ENCODE measurements at regions not wholly inside any gene's neighbourhood (a gene's known extent, or its start where the extent isn't known, plus 50 kb on each side); places are given as distances from the start of the nearest gene placed in this dataset.

- no peaks in the 10 kb centered on the region for H3K79me2 ChIP-seq (ENCODE audit: control insufficient read depth, insufficient read depth, low read length, unreplicated experiment)
- H3K36me3 ChIP-seq (ENCODE audit: insufficient read depth, low read length), result no peaks in the 10 kb centered on the region
- H2AFZ ChIP-seq (ENCODE audit: low read length, unreplicated experiment), result no peak overlapping the region
- no peak overlapping the region for H3K27ac ChIP-seq (ENCODE audit: low read depth, low read length)
- no peaks in the 10 kb centered on the region for H3K27me3 ChIP-seq (ENCODE audit: insufficient read depth, low read length)
- H3K4me3 ChIP-seq (ENCODE audit: low read depth, low read length), result no peak overlapping the region
- no peaks in the 10 kb centered on the region for H3K4me1 ChIP-seq (ENCODE audit: control insufficient read depth, insufficient read depth, low read length, unreplicated experiment)
These were observed 668.5 kb downstream of the NCAM2 start for GRCh38 chr21:21666689-21667088.

GRCh38 chr21:21668198-21668597 lies 670.0 kb downstream of the NCAM2 start:
- no peaks in the 10 kb centered on the region for H3K36me3 ChIP-seq (ENCODE audit: insufficient read depth, low read length)
- H3K4me1 ChIP-seq (ENCODE audit: control insufficient read depth, insufficient read depth, low read length, unreplicated experiment), result no peaks in the 10 kb centered on the region
- no peaks in the 10 kb centered on the region for H3K27me3 ChIP-seq (ENCODE audit: insufficient read depth, low read length)
- no peaks in the 10 kb centered on the region for H3K79me2 ChIP-seq (ENCODE audit: control insufficient read depth, insufficient read depth, low read length, unreplicated experiment)
- H3K4me3 ChIP-seq (ENCODE audit: low read depth, low read length), result no peak overlapping the region
- no peak overlapping the region for H3K27ac ChIP-seq (ENCODE audit: low read depth, low read length)
- no peak overlapping the region for H2AFZ ChIP-seq (ENCODE audit: low read length, unreplicated experiment)

GRCh38 chr21:21673959-21674358 lies 675.8 kb downstream of the NCAM2 start:
- H3K79me2 ChIP-seq (ENCODE audit: control insufficient read depth, insufficient read depth, low read length, unreplicated experiment), result no peaks in the 10 kb centered on the region
- no peak overlapping the region for H3K27ac ChIP-seq (ENCODE audit: low read depth, low read length)
- H2AFZ ChIP-seq (ENCODE audit: low read length, unreplicated experiment), result no peak overlapping the region
- H3K27me3 ChIP-seq (ENCODE audit: insufficient read depth, low read length), result no peaks in the 10 kb centered on the region
- H3K36me3 ChIP-seq (ENCODE audit: insufficient read depth, low read length), result no peaks in the 10 kb centered on the region
- no peaks in the 10 kb centered on the region for H3K4me1 ChIP-seq (ENCODE audit: control insufficient read depth, insufficient read depth, low read length, unreplicated experiment)
- H3K4me3 ChIP-seq (ENCODE audit: low read depth, low read length), result no peak overlapping the region

GRCh38 chr21:21675601-21676000 lies 677.4 kb downstream of the NCAM2 start:
- no peaks in the 10 kb centered on the region; the same call in 1 of the 2 replicates for H3K36me3 ChIP-seq (ENCODE audit: insufficient read depth, low read length)
- H3K4me1 ChIP-seq (ENCODE audit: control insufficient read depth, insufficient read depth, low read length, unreplicated experiment), result no peaks in the 10 kb centered on the region
- H3K79me2 ChIP-seq (ENCODE audit: control insufficient read depth, insufficient read depth, low read length, unreplicated experiment), result no peaks in the 10 kb centered on the region
- no peaks in the 10 kb centered on the region for H3K27me3 ChIP-seq (ENCODE audit: insufficient read depth, low read length)
- no peak overlapping the region for H3K4me3 ChIP-seq (ENCODE audit: low read depth, low read length)
- H2AFZ ChIP-seq (ENCODE audit: low read length, unreplicated experiment), result no peak overlapping the region
- H3K27ac ChIP-seq (ENCODE audit: low read depth, low read length), result no peak overlapping the region

- Histone ChIP-seq H3K4me1 (ENCODE audit: control insufficient read depth, insufficient read depth, low read length, unreplicated experiment) (peaks cover 5% of the 10 kb centered on the region), H2AFZ (ENCODE audit: low read length, unreplicated experiment) (no peak overlapping the region), H3K4me3 (ENCODE audit: low read depth, low read length) (no peak overlapping the region), H3K27me3 (ENCODE audit: insufficient read depth, low read length) (no peaks in the 10 kb centered on the region), H3K36me3 (ENCODE audit: insufficient read depth, low read length) (no peaks in the 10 kb centered on the region; the same call in 1 of the 2 replicates), H3K27ac (ENCODE audit: low read depth, low read length) (no peak overlapping the region), H3K79me2 (ENCODE audit: control insufficient read depth, insufficient read depth, low read length, unreplicated experiment) (no peaks in the 10 kb centered on the region)
These were observed 684.0 kb downstream of the NCAM2 start for GRCh38 chr21:21682172-21682571.

GRCh38 chr21:21688889-21689288 lies 690.7 kb downstream of the NCAM2 start:
- Histone ChIP-seq H3K79me2 (ENCODE audit: control insufficient read depth, insufficient read depth, low read length, unreplicated experiment) (no peaks in the 10 kb centered on the region), H3K4me3 (ENCODE audit: low read depth, low read length) (no peak overlapping the region), H3K4me1 (ENCODE audit: control insufficient read depth, insufficient read depth, low read length, unreplicated experiment) (no peaks in the 10 kb centered on the region), H3K27ac (ENCODE audit: low read depth, low read length) (no peak overlapping the region), H3K27me3 (ENCODE audit: insufficient read depth, low read length) (no peaks in the 10 kb centered on the region), H3K36me3 (ENCODE audit: insufficient read depth, low read length) (no peaks in the 10 kb centered on the region), H2AFZ (ENCODE audit: low read length, unreplicated experiment) (no peak overlapping the region)

- Histone ChIP-seq H3K4me1 (ENCODE audit: control insufficient read depth, insufficient read depth, low read length, unreplicated experiment) (no peaks in the 10 kb centered on the region), H3K36me3 (ENCODE audit: insufficient read depth, low read length) (no peaks in the 10 kb centered on the region), H3K27me3 (ENCODE audit: insufficient read depth, low read length) (no peaks in the 10 kb centered on the region), H3K79me2 (ENCODE audit: control insufficient read depth, insufficient read depth, low read length, unreplicated experiment) (no peaks in the 10 kb centered on the region), H2AFZ (ENCODE audit: low read length, unreplicated experiment) (no peak overlapping the region), H3K27ac (ENCODE audit: low read depth, low read length) (no peak overlapping the region), H3K4me3 (ENCODE audit: low read depth, low read length) (no peak overlapping the region)
These were observed 692.0 kb downstream of the NCAM2 start for GRCh38 chr21:21690068-21690665.

GRCh38 chr21:21712748-21713520 lies 714.7 kb downstream of the NCAM2 start:
- Histone ChIP-seq H3K4me3 (ENCODE audit: low read depth, low read length) (peak overlapping the region; percentile 29), H3K27me3 (ENCODE audit: insufficient read depth, low read length) (no peaks in the 10 kb centered on the region), H2AFZ (ENCODE audit: low read length, unreplicated experiment) (peak overlapping the region; percentile 92), H3K79me2 (ENCODE audit: control insufficient read depth, insufficient read depth, low read length, unreplicated experiment) (no peaks in the 10 kb centered on the region), H3K36me3 (ENCODE audit: insufficient read depth, low read length) (no peaks in the 10 kb centered on the region), H3K27ac (ENCODE audit: low read depth, low read length) (peak overlapping the region; percentile 86), H3K4me1 (ENCODE audit: control insufficient read depth, insufficient read depth, low read length, unreplicated experiment) (peaks cover 20% of the 10 kb centered on the region)

- Histone ChIP-seq H3K79me2 (ENCODE audit: control insufficient read depth, insufficient read depth, low read length, unreplicated experiment) (no peaks in the 10 kb centered on the region), H3K36me3 (ENCODE audit: insufficient read depth, low read length) (no peaks in the 10 kb centered on the region), H3K4me1 (ENCODE audit: control insufficient read depth, insufficient read depth, low read length, unreplicated experiment) (peaks cover 20% of the 10 kb centered on the region), H3K27me3 (ENCODE audit: insufficient read depth, low read length) (no peaks in the 10 kb centered on the region), H3K4me3 (ENCODE audit: low read depth, low read length) (peak overlapping the region; percentile 29), H3K27ac (ENCODE audit: low read depth, low read length) (peak overlapping the region; percentile 86), H2AFZ (ENCODE audit: low read length, unreplicated experiment) (peak overlapping the region; percentile 67)
These were observed 715.5 kb downstream of the NCAM2 start for GRCh38 chr21:21713651-21714180.

- Histone ChIP-seq H3K27ac (ENCODE audit: low read depth, low read length) (peak overlapping the region; percentile 86), H3K79me2 (ENCODE audit: control insufficient read depth, insufficient read depth, low read length, unreplicated experiment) (no peaks in the 10 kb centered on the region), H3K4me1 (ENCODE audit: control insufficient read depth, insufficient read depth, low read length, unreplicated experiment) (peaks cover 20% of the 10 kb centered on the region), H3K36me3 (ENCODE audit: insufficient read depth, low read length) (no peaks in the 10 kb centered on the region), H2AFZ (ENCODE audit: low read length, unreplicated experiment) (no peak overlapping the region), H3K4me3 (ENCODE audit: low read depth, low read length) (0 out of 2 replicates have a peak overlapping the region, but pooled peaks have one; percentile 29), H3K27me3 (ENCODE audit: insufficient read depth, low read length) (no peaks in the 10 kb centered on the region)
These were observed 716.2 kb downstream of the NCAM2 start for GRCh38 chr21:21714426-21714825.

Data from ACC112 (cell line).